ENCODE measurements at regions not wholly inside any gene's neighbourhood (a gene's known extent, or its start where the extent isn't known, plus 50 kb on each side); places are given as distances from the start of the nearest gene placed in this dataset.

DNA sequence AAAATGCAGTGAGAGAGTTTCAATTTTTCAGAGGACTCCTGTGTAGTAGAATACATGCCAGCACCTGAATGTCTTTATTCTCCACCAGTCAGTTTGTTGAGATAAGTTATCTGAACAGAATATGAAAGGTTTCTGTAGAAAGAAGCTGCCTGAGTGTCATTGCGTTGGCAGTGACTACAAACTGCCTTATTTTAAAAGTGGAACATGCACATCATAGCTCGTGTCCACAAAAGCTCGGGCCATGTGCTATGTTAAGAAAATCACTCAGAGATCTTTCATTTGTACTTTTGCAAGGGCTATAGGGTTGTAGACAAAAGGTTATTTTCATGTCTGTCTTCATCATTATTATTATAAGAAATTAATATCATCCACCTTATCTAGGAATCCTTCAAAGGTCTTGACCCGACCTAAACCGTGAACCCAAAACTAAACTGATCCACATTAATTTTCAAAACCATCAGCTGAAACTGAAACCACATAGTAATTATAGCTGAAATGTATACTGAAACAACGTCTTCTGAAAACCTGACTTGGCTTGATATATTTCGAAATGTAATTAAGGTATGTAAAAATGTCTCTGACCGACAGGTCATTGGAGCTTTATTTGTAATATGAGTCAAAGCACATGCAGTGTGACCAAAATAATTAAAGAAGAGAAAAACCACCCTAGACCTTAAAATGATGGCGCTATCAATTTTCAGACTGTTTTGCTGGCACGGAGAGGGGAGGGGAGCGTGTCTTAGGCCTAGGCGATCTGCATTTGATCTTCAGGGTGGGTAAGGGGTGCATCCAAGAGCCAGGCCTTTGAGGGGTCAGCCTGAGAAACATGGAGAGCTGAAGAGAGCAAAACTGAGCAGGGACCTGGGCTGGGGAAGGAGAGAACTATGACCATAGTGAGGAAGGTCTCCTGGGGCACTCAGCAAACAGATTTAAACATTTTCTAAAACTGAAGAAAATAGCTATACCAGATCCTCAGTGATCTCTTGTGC is 232.1 kb downstream of the SOX11 start:
- no peak overlapping the region for H3K9ac ChIP-seq (ENCODE audit: insufficient read depth, low read depth, low read length)
- WGBS (ENCODE audit: low lambda C conversion rate), result 19% methylated on average over 12 of the region's 12 CpGs
- ChIA-PET CTCF (ENCODE audit: low intra/inter-chr PET ratio, low total read pairs) (no interaction called here), POLR2A (no interaction called here)
- H3K4me2 ChIP-seq (ENCODE audit: low read depth, low read length), result no peak overlapping the region
- H3K9me3 ChIP-seq (ENCODE audit: low read length), result peaks cover 7% of the 10 kb centered on the region; the same call in 1 of the 2 replicates
- TF ChIP-seq GATA4 (IDR thresholded peaks at IDR 0.05; ENCODE audit: borderline replicate concordance, low read depth) (no peak), ZBTB7B (CRISPR knock-in tag; IDR thresholded peaks at IDR 0.05) (no peak), RBFOX2 (IDR thresholded peaks at IDR 0.05; ENCODE audit: low read depth, low read length) (no peak), ZNF691 (CRISPR knock-in tag; IDR thresholded peaks at IDR 0.05; ENCODE audit: borderline replicate concordance, low read depth) (no peak), RNF2 (conservative IDR thresholded peaks at IDR 0.05; ENCODE audit: low read depth) (no peak), ZFP62 (CRISPR knock-in tag; IDR thresholded peaks at IDR 0.05) (no peak), ZNF441 (CRISPR knock-in tag; IDR thresholded peaks at IDR 0.05; ENCODE audit: borderline replicate concordance) (no peak), ZSCAN21 (CRISPR knock-in tag; IDR thresholded peaks at IDR 0.05; ENCODE audit: borderline replicate concordance) (no peak), ATF2 (CRISPR knock-in tag; IDR thresholded peaks at IDR 0.05) (no peak)
- H3K79me2 ChIP-seq (ENCODE audit: insufficient read depth, low read length), result no peaks in the 10 kb centered on the region
- H3K4me3 ChIP-seq (replicated peaks in 1 of 3; ENCODE audit: insufficient read depth in 1 of 3, low read depth in 2 of 3, low read length in 3 of 3), result no peak overlapping the region
- DNase-seq (ENCODE audit: low spot score) (no peak), FAIRE-seq (no peak), ATAC-seq (no peak)
- BruUV-seq (replicated peaks), result no TSS peak
- intact Hi-C loops (cut with micrococcal nuclease; ENCODE audit: unreplicated experiment), result no loop called here
- H2AFZ ChIP-seq (ENCODE audit: low read length), result no peak overlapping the region
- no peaks in the 10 kb centered on the region for H3K4me1 ChIP-seq (ENCODE audit: insufficient read depth, low read length)
- H3K27me3 ChIP-seq (ENCODE audit: control insufficient read depth in 1 of 2, insufficient read depth in 2 of 2, low read length in 2 of 2), result no peaks in the 10 kb centered on the region
- H3K36me3 ChIP-seq (replicated peaks in 1 of 2; ENCODE audit: control insufficient read depth in 1 of 2, insufficient read depth in 2 of 2, low read length in 2 of 2), result no peaks in the 10 kb centered on the region
- H3K27ac ChIP-seq (ENCODE audit: extremely low read length, insufficient read depth, low read length), result no peak overlapping the region
- no peaks in the 10 kb centered on the region for H4K20me1 ChIP-seq (ENCODE audit: insufficient read depth, low read length)
- in situ Hi-C loops (cut with HindIII; ENCODE audit: extremely low pct_ligation_motif_present, low pct_unique_long_range_greater_than_20kb), result no loop called here

All from HepG2 (cell line).